ENCODE measurements at regions not wholly inside any gene's neighbourhood (a gene's known extent, or its start where the extent isn't known, plus 50 kb on each side); places are given as distances from the start of the nearest gene placed in this dataset.

- TF ChIP-seq, protein P1, sequence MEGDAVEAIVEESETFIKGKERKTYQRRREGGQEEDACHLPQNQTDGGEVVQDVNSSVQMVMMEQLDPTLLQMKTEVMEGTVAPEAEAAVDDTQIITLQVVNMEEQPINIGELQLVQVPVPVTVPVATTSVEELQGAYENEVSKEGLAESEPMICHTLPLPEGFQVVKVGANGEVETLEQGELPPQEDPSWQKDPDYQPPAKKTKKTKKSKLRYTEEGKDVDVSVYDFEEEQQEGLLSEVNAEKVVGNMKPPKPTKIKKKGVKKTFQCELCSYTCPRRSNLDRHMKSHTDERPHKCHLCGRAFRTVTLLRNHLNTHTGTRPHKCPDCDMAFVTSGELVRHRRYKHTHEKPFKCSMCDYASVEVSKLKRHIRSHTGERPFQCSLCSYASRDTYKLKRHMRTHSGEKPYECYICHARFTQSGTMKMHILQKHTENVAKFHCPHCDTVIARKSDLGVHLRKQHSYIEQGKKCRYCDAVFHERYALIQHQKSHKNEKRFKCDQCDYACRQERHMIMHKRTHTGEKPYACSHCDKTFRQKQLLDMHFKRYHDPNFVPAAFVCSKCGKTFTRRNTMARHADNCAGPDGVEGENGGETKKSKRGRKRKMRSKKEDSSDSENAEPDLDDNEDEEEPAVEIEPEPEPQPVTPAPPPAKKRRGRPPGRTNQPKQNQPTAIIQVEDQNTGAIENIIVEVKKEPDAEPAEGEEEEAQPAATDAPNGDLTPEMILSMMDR (conservative IDR thresholded peaks at IDR 0.05): no peak
- no peak overlapping the region for H3K27ac ChIP-seq
Measured at GRCh38 chr14:49984424-49984823, 91.5 kb downstream of the ARF6 start.

DNA sequence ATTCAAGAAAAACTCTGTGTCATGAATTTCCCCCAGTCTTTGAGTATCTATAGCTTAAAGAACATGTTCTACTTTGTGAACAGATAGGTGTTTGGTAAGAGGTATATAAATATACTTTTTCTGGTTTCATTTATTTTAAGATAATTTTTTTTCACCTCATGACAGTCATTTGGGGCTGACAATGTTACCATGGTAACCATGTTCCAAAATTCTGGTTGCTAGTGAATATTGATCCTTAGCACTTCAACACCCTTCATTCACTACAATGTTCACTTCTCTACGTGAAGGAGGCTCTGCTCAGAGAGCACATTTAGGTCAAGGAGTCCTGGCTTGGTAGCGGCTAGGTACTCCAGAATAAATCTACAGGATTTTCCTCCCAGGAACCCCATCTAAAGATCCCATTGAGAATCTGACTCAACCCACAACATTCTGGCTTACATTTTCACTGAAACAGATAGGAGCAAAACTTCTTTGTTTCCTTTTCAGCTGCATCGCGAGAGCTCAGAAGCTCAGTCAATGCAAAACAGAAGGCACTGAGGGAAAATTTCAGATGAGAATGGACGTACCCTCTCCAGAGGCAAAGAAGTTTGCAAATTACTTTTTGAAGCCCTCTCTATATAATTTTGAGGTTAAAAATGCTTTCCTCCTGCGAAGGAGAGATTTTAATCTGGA is 93.6 kb downstream of the ARF6 start:
- H3K27ac ChIP-seq: no peak overlapping the region
- TF ChIP-seq, protein P1 (conservative IDR thresholded peaks at IDR 0.05): no peak

DNA sequence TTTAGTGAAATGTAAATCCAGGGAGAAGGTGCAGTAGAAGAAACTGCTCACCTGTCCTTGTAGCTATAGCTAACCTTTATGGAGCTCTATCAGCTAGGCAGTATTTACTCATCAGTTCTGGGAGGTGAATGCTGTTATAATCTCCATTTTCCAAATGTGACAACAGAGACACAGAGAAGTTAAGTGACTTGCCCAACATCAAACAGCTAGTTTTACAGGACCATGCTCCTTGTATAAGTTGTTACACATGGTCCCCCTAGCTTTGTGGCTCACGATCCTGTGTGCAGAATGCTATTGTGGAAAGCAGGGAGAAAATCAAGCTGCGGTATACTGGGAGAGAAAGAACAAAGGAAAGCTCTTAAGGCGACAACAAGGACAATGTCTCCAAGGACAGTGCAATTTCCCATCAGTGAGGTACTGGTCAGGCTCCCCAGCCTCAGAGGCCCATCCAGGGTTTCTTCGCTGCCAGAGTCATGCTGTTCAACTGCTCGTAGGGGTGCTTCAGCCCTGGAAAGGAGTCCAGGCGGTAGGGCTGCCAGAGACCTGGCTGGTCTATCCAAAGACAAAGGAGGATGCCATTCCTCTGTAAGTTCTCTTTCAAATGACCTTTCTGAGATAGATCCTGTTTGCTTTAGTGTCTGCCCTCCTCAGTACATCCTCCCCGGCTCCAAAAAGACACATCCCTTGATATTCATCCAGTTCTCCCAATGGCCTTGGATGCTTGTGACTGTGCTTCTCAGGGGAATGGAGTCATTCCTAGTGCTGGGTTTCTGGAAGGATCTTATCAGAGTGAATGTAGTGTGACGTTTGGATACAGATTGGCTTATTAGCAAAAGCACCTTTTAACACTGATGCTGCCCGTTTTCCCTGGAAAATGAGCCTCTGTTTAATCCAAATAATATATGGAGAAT is 95.5 kb downstream of the ARF6 start:
- TF ChIP-seq, protein P1 (conservative IDR thresholded peaks at IDR 0.05): no peak
- no peak overlapping the region for H3K27ac ChIP-seq

DNA sequence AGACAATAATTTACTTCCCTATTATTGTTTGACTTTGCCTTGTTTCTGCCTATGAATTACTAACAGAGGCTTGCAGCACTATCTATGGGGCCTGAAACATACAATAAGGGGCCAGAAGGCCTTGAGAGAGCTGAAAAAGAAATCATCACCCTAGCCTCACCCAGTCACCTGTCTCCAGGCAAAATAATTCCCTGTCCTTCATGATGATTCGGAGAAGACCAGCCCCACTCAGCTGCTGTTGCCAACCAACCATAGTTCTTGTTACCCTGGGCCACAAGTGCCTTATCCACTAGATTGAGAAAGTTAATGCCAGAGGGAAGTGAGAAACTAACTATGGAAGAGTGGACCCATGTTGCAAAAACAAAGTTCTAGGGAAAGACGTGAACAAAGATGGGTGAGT is 97.1 kb downstream of the ARF6 start:
- H3K27ac ChIP-seq: no peak overlapping the region
- TF ChIP-seq, protein P1 (conservative IDR thresholded peaks at IDR 0.05): no peak

- TF ChIP-seq, protein P1 (conservative IDR thresholded peaks at IDR 0.05): no peak
- no peak overlapping the region for H3K27ac ChIP-seq
Measured at GRCh38 chr14:49991491-49991890, 98.6 kb downstream of the ARF6 start.

GRCh38 chr14:49992036-49992435 is 99.2 kb downstream of the ARF6 start:
- no peak overlapping the region for H3K27ac ChIP-seq
- TF ChIP-seq, protein P1 (conservative IDR thresholded peaks at IDR 0.05): no peak

GRCh38 chr14:49992448-49992847 is 99.6 kb downstream of the ARF6 start:
- no peak overlapping the region for H3K27ac ChIP-seq
- TF ChIP-seq, protein P1 (conservative IDR thresholded peaks at IDR 0.05): no peak
